ENCODE measurements at regions not wholly inside any gene's neighbourhood (a gene's known extent, or its start where the extent isn't known, plus 50 kb on each side); places are given as distances from the start of the nearest gene placed in this dataset.
"Not testable (repeated sequence)": the region's sequence is repeated elsewhere in the genome, so short reads cannot be mapped to it uniquely, and the experiment has no call there.

- Histone ChIP-seq H2BK120ac (ENCODE audit: low read depth, low read length) (no peak overlapping the region), H3K27ac (ENCODE audit: low read depth, low read length) (no peak overlapping the region), H3K79me2 (ENCODE audit: control insufficient read depth, insufficient read depth, low read length) (no peaks in the 10 kb centered on the region), H2BK15ac (replicated peaks; ENCODE audit: low read depth) (no peak overlapping the region), H2AK5ac (ENCODE audit: low read length) (no peak overlapping the region), H3K36me3 (ENCODE audit: control insufficient read depth, insufficient read depth, low read length) (no peaks in the 10 kb centered on the region), H4K8ac (ENCODE audit: low read depth, low read length) (no peak overlapping the region), H3K23ac (ENCODE audit: low read length) (no peak overlapping the region), H3K79me1 (ENCODE audit: low read length) (no peaks in the 10 kb centered on the region), H3K18ac (ENCODE audit: low read length) (no peak overlapping the region), H2BK5ac (ENCODE audit: low read length) (no peak overlapping the region), H4K5ac (ENCODE audit: low read length) (no peak overlapping the region), H3K4me1 (ENCODE audit: control insufficient read depth, low read depth, low read length) (no peaks in the 10 kb centered on the region), H3K4me2 (ENCODE audit: low read length) (no peak overlapping the region), H3K9ac (ENCODE audit: low read length) (no peak overlapping the region), H3K4me3 (ENCODE audit: low read length) (no peak overlapping the region), H3K56ac (ENCODE audit: low read length) (no peak overlapping the region), H3K27me3 (ENCODE audit: insufficient read depth, low read length, poor library complexity) (no peaks in the 10 kb centered on the region), H3K4ac (ENCODE audit: low read depth, low read length) (no peak overlapping the region)
- DNase-seq, result peak; percentile 30
- no CpG with 5 or more reads among the region's 3 CpGs for WGBS (ENCODE audit: extremely low coverage, insufficient coverage, low lambda C conversion rate)
These were observed 100.7 kb upstream of the MAMLD1 start for GRCh38 chrX:150262456-150262855.

GRCh38 chrX:150268839-150269355, 94.2 kb upstream of the MAMLD1 start:
- DNase-seq, result no peak
- Histone ChIP-seq H3K56ac (ENCODE audit: low read length) (no peak overlapping the region), H3K4me3 (ENCODE audit: low read length) (no peak overlapping the region), H3K79me2 (ENCODE audit: control insufficient read depth, insufficient read depth, low read length) (no peaks in the 10 kb centered on the region), H4K8ac (ENCODE audit: low read depth, low read length) (no peak overlapping the region), H3K9ac (ENCODE audit: low read length) (no peak overlapping the region), H3K4ac (ENCODE audit: low read depth, low read length) (no peak overlapping the region), H3K36me3 (ENCODE audit: control insufficient read depth, insufficient read depth, low read length) (no peaks in the 10 kb centered on the region), H3K27me3 (ENCODE audit: insufficient read depth, low read length, poor library complexity) (no peaks in the 10 kb centered on the region), H3K79me1 (ENCODE audit: low read length) (no peaks in the 10 kb centered on the region), H2BK120ac (ENCODE audit: low read depth, low read length) (no peak overlapping the region), H3K4me2 (ENCODE audit: low read length) (no peak overlapping the region), H2BK15ac (replicated peaks; ENCODE audit: low read depth) (no peak overlapping the region), H3K4me1 (ENCODE audit: control insufficient read depth, low read depth, low read length) (no peaks in the 10 kb centered on the region), H3K23ac (ENCODE audit: low read length) (no peak overlapping the region), H2BK5ac (ENCODE audit: low read length) (no peak overlapping the region), H3K27ac (ENCODE audit: low read depth, low read length) (no peak overlapping the region), H2AK5ac (ENCODE audit: low read length) (no peak overlapping the region), H4K5ac (ENCODE audit: low read length) (no peak overlapping the region), H3K18ac (ENCODE audit: low read length) (no peak overlapping the region)
- WGBS (ENCODE audit: extremely low coverage, insufficient coverage, low lambda C conversion rate), result no CpG with 5 or more reads among the region's 2 CpGs

GRCh38 chrX:150269605-150270254, 93.4 kb upstream of the MAMLD1 start:
- Histone ChIP-seq H2AK5ac (ENCODE audit: low read length) (no peak overlapping the region), H2BK15ac (replicated peaks; ENCODE audit: low read depth) (no peak overlapping the region), H4K8ac (ENCODE audit: low read depth, low read length) (no peak overlapping the region), H3K79me2 (ENCODE audit: control insufficient read depth, insufficient read depth, low read length) (no peaks in the 10 kb centered on the region), H3K27ac (ENCODE audit: low read depth, low read length) (no peak overlapping the region), H2BK5ac (ENCODE audit: low read length) (no peak overlapping the region), H3K9ac (ENCODE audit: low read length) (no peak overlapping the region), H3K56ac (ENCODE audit: low read length) (no peak overlapping the region), H3K79me1 (ENCODE audit: low read length) (no peaks in the 10 kb centered on the region), H2BK120ac (ENCODE audit: low read depth, low read length) (no peak overlapping the region), H4K5ac (ENCODE audit: low read length) (no peak overlapping the region), H3K4ac (ENCODE audit: low read depth, low read length) (no peak overlapping the region), H3K36me3 (ENCODE audit: control insufficient read depth, insufficient read depth, low read length) (no peaks in the 10 kb centered on the region), H3K4me3 (ENCODE audit: low read length) (no peak overlapping the region), H3K4me1 (ENCODE audit: control insufficient read depth, low read depth, low read length) (no peaks in the 10 kb centered on the region), H3K27me3 (ENCODE audit: insufficient read depth, low read length, poor library complexity) (no peaks in the 10 kb centered on the region), H3K18ac (ENCODE audit: low read length) (no peak overlapping the region), H3K4me2 (ENCODE audit: low read length) (no peak overlapping the region), H3K23ac (ENCODE audit: low read length) (no peak overlapping the region)
- no CpG with 5 or more reads among the region's 10 CpGs for WGBS (ENCODE audit: extremely low coverage, insufficient coverage, low lambda C conversion rate)
- peak; percentile 34 for DNase-seq

- Histone ChIP-seq H3K27me3 (ENCODE audit: insufficient read depth, low read length, poor library complexity) (no peaks in the 10 kb centered on the region), H3K36me3 (ENCODE audit: control insufficient read depth, insufficient read depth, low read length) (no peaks in the 10 kb centered on the region), H3K4me3 (ENCODE audit: low read length) (no peak overlapping the region), H3K4ac (ENCODE audit: low read depth, low read length) (no peak overlapping the region), H4K5ac (ENCODE audit: low read length) (no peak overlapping the region), H4K8ac (ENCODE audit: low read depth, low read length) (no peak overlapping the region), H3K79me1 (ENCODE audit: low read length) (no peaks in the 10 kb centered on the region), H3K18ac (ENCODE audit: low read length) (no peak overlapping the region), H3K23ac (ENCODE audit: low read length) (no peak overlapping the region), H3K79me2 (ENCODE audit: control insufficient read depth, insufficient read depth, low read length) (no peaks in the 10 kb centered on the region), H3K4me2 (ENCODE audit: low read length) (no peak overlapping the region), H2AK5ac (ENCODE audit: low read length) (no peak overlapping the region), H3K56ac (ENCODE audit: low read length) (no peak overlapping the region), H2BK15ac (replicated peaks; ENCODE audit: low read depth) (no peak overlapping the region), H2BK120ac (ENCODE audit: low read depth, low read length) (no peak overlapping the region), H2BK5ac (ENCODE audit: low read length) (no peak overlapping the region), H3K27ac (ENCODE audit: low read depth, low read length) (no peak overlapping the region), H3K4me1 (ENCODE audit: control insufficient read depth, low read depth, low read length) (no peaks in the 10 kb centered on the region), H3K9ac (ENCODE audit: low read length) (no peak overlapping the region)
- no peak for DNase-seq
- no CpG with 5 or more reads among the region's 3 CpGs for WGBS (ENCODE audit: extremely low coverage, insufficient coverage, low lambda C conversion rate)
These were observed 92.5 kb upstream of the MAMLD1 start for GRCh38 chrX:150270622-150271021.

GRCh38 chrX:150273575-150274294, 89.4 kb upstream of the MAMLD1 start:
- not testable (repeated sequence) for H3K4ac ChIP-seq (ENCODE audit: low read depth, low read length); H4K8ac ChIP-seq (ENCODE audit: low read depth, low read length); H2BK15ac ChIP-seq (replicated peaks; ENCODE audit: low read depth); H3K18ac ChIP-seq (ENCODE audit: low read length); H2AK5ac ChIP-seq (ENCODE audit: low read length); H3K9ac ChIP-seq (ENCODE audit: low read length); H2BK120ac ChIP-seq (ENCODE audit: low read depth, low read length); H2BK5ac ChIP-seq (ENCODE audit: low read length); DNase-seq; H3K27me3 ChIP-seq (ENCODE audit: insufficient read depth, low read length, poor library complexity); H3K23ac ChIP-seq (ENCODE audit: low read length); H3K79me2 ChIP-seq (ENCODE audit: control insufficient read depth, insufficient read depth, low read length); H3K4me2 ChIP-seq (ENCODE audit: low read length); H3K36me3 ChIP-seq (ENCODE audit: control insufficient read depth, insufficient read depth, low read length); H3K4me3 ChIP-seq (ENCODE audit: low read length); H3K27ac ChIP-seq (ENCODE audit: low read depth, low read length); H4K5ac ChIP-seq (ENCODE audit: low read length); H3K79me1 ChIP-seq (ENCODE audit: low read length); H3K4me1 ChIP-seq (ENCODE audit: control insufficient read depth, low read depth, low read length); H3K56ac ChIP-seq (ENCODE audit: low read length)
- no CpG with 5 or more reads among the region's 4 CpGs for WGBS (ENCODE audit: extremely low coverage, insufficient coverage, low lambda C conversion rate)
